H9 (cell line): ENCODE measurements at regions not wholly inside any gene's neighbourhood (a gene's known extent, or its start where the extent isn't known, plus 50 kb on each side); places are given as distances from the start of the nearest gene placed in this dataset.

Experiments used
- DNase-seq: peaks from one replicate; pipeline ENCODE4 v3.0.0-alpha.2; 2017
- H2AFZ ChIP-seq: one replicate; pipeline ENCODE4 v1.6.1; 2013; ENCODE audit warnings: mild to moderate bottlenecking, low read length, control low read depth, moderate library complexity
- H2AK5ac ChIP-seq: 2 replicates; pipeline ENCODE4 v1.6.1; 2013; ENCODE audit warnings: low read length, control low read depth, mixed read lengths; ENCODE audit not compliant: insufficient read length
- H2BK120ac ChIP-seq: one replicate; pipeline ENCODE4 v1.6.1; 2013; ENCODE audit warnings: low read depth, mild to moderate bottlenecking, low read length, control low read depth, inconsistent platforms; ENCODE audit not compliant: poor library complexity, severe bottlenecking
- H2BK12ac ChIP-seq: 2 replicates; pipeline ENCODE4 v1.6.1; 2013; ENCODE audit warnings: low read length, control low read depth, mixed read lengths, low read depth; ENCODE audit not compliant: insufficient read length
- H2BK15ac ChIP-seq: 2 replicates; pipeline ENCODE4 v1.6.1; 2013; ENCODE audit warnings: low read depth, low read length, control low read depth
- H2BK20ac ChIP-seq: one replicate; pipeline ENCODE4 v1.6.1; 2013; ENCODE audit warnings: low read depth, mild to moderate bottlenecking, low read length, control low read depth, inconsistent platforms; ENCODE audit not compliant: poor library complexity, severe bottlenecking
- H2BK5ac ChIP-seq: 2 replicates; pipeline ENCODE4 v1.6.1; 2013; ENCODE audit warnings: low read length, control low read depth, mixed read lengths; ENCODE audit not compliant: insufficient read length
- H3K14ac ChIP-seq: 2 replicates; pipeline ENCODE4 v1.6.1; 2013; ENCODE audit warnings: low read length, control low read depth; ENCODE audit not compliant: insufficient read depth
- H3K18ac ChIP-seq: 2 replicates; pipeline ENCODE4 v1.6.1; 2013; ENCODE audit warnings: low read depth, mild to moderate bottlenecking, mixed read lengths, low read length, control low read depth; ENCODE audit not compliant: insufficient read length
- H3K23ac ChIP-seq: 2 replicates; pipeline ENCODE4 v1.6.1; 2013; ENCODE audit warnings: low read length, control low read depth, mixed read lengths, low read depth; ENCODE audit not compliant: insufficient read length
- H3K23me2 ChIP-seq: 2 replicates; pipeline ENCODE4 v1.6.1; 2013; ENCODE audit warnings: low read depth, mild to moderate bottlenecking, mixed read lengths, low read length, control low read depth; ENCODE audit not compliant: insufficient read length, poor library complexity, severe bottlenecking
- H3K27ac ChIP-seq: 2 replicates; pipeline ENCODE4 v1.5.1; 2013; ENCODE audit warnings: low read length, control low read depth, mixed read lengths, low read depth; ENCODE audit not compliant: insufficient read length
- H3K27me3 ChIP-seq: 2 replicates; pipeline ENCODE4 v1.6.1; 2013; ENCODE audit warnings: low read length, control low read depth, inconsistent platforms; ENCODE audit not compliant: insufficient read depth
- H3K4ac ChIP-seq: 2 replicates; pipeline ENCODE4 v1.6.1; 2013; ENCODE audit warnings: low read depth, mild to moderate bottlenecking, control low read depth, inconsistent platforms, low read length, moderate library complexity
- H3K4me1 ChIP-seq: 2 replicates; pipeline ENCODE4 v1.6.1; 2013; ENCODE audit warnings: low read length, control low read depth, inconsistent platforms; ENCODE audit not compliant: insufficient read depth
- H3K4me2 ChIP-seq: 2 replicates; pipeline ENCODE4 v1.6.1; 2013; ENCODE audit warnings: low read length, control low read depth, mixed read lengths; ENCODE audit not compliant: insufficient read length, insufficient read depth
- H3K56ac ChIP-seq: 2 replicates; pipeline ENCODE4 v1.6.1; 2013; ENCODE audit warnings: low read depth, mild to moderate bottlenecking, mixed read lengths, low read length, control low read depth; ENCODE audit not compliant: insufficient read length
- H3K79me1 ChIP-seq: 2 replicates; pipeline ENCODE4 v1.6.1; 2013; ENCODE audit warnings: low read depth, mild to moderate bottlenecking, moderate library complexity, low read length, control low read depth, inconsistent platforms; ENCODE audit not compliant: insufficient read depth, poor library complexity, severe bottlenecking
- H3K79me2 ChIP-seq: 2 replicates; pipeline ENCODE4 v1.6.1; 2013; ENCODE audit warnings: low read length, control low read depth, inconsistent platforms; ENCODE audit not compliant: insufficient read depth
- H3K9ac ChIP-seq: 2 replicates; pipeline ENCODE4 v1.6.1; 2013; ENCODE audit warnings: low read length, control low read depth, mixed read lengths; ENCODE audit not compliant: insufficient read length; ENCODE audit errors: extremely low read depth
- H3K9me3 ChIP-seq: one replicate; pipeline ENCODE4 v1.6.1; 2013; ENCODE audit warnings: low read depth, low read length, inconsistent platforms; ENCODE audit not compliant: control insufficient read depth
- H3T11ph ChIP-seq: one replicate; pipeline ENCODE4 v1.6.1; 2013; ENCODE audit warnings: mild to moderate bottlenecking, low read length, control low read depth, inconsistent platforms
- H4K20me1 ChIP-seq: one replicate; pipeline ENCODE4 v1.6.1; 2013; ENCODE audit not compliant: control insufficient read depth, insufficient read length, insufficient read depth
- H4K5ac ChIP-seq: 2 replicates; pipeline ENCODE4 v1.6.1; 2013; ENCODE audit warnings: low read depth, mild to moderate bottlenecking, mixed read lengths, low read length, control low read depth; ENCODE audit not compliant: insufficient read length
- H4K8ac ChIP-seq: replicated peaks from 2 replicates; pipeline ENCODE4 v1.6.1; 2013; ENCODE audit warnings: low read length, control low read depth, mixed read lengths, low read depth; ENCODE audit not compliant: insufficient read length
- H4K91ac ChIP-seq: 2 replicates; pipeline ENCODE4 v1.6.1; 2013; ENCODE audit warnings: low read depth, mild to moderate bottlenecking, moderate library complexity, mixed read lengths, low read length, control low read depth; ENCODE audit not compliant: insufficient read length
- H3K27ac Mint-ChIP-seq, 3 experiments: 2 replicates in 2 of 3; 3 replicates in 1 of 3; pipeline ENCODE4 v1.8.0; 2020 to 2021; ENCODE audit warnings: mixed read lengths in 3 of 3, mild to moderate bottlenecking in 1 of 3, moderate library complexity in 1 of 3
- H3K27me3 Mint-ChIP-seq: 2 replicates; pipeline ENCODE4 v1.8.0; 2021; ENCODE audit warnings: low read depth, mild to moderate bottlenecking, moderate library complexity, mixed read lengths
- H3K36me3 Mint-ChIP-seq, 3 experiments: 2 replicates in 2 of 3; 3 replicates in 1 of 3; pipeline ENCODE4 v1.8.0; 2020 to 2021; ENCODE audit warnings: low read depth in 3 of 3, mixed read lengths in 3 of 3; ENCODE audit not compliant: insufficient read depth in 1 of 3
- H3K4me1 Mint-ChIP-seq, 2 experiments: 2 replicates each; pipeline ENCODE4 v1.8.0; 2020; ENCODE audit warnings: mixed read lengths in 2 of 2
- H3K4me3 Mint-ChIP-seq, 2 experiments: 2 replicates in 1 of 2; 3 replicates in 1 of 2; pipeline ENCODE4 v1.8.0; 2020 to 2021; ENCODE audit warnings: mild to moderate bottlenecking in 2 of 2, mixed read lengths in 2 of 2, moderate library complexity in 1 of 2
- H3K9me3 Mint-ChIP-seq, 2 experiments: 2 replicates in 1 of 2; 3 replicates in 1 of 2; pipeline ENCODE4 v1.8.0; 2020; ENCODE audit warnings: mild to moderate bottlenecking in 2 of 2, mixed read lengths in 2 of 2, moderate library complexity in 1 of 2
- CTCF ChIP-seq: fragments of 200-600 bp; sonication (generic); conservative IDR thresholded peaks from 3 replicates; pipeline ENCODE4 v1.8.0; 2021; ENCODE audit warnings: antibody characterized with exemption, mild to moderate bottlenecking
- WGBS: extraction: QIAGEN DNeasy Blood & Tissue Kit; methylation state at CpG from one replicate; pipeline ENCODE4 v1.1.7; 2013; ENCODE audit warnings: missing lambda C conversion rate, low lambda C conversion rate, mixed read lengths; ENCODE audit not compliant: insufficient read length; ENCODE audit errors: extremely low coverage; 5-methylcytosine and 5-hydroxymethylcytosine counted together

DNA sequence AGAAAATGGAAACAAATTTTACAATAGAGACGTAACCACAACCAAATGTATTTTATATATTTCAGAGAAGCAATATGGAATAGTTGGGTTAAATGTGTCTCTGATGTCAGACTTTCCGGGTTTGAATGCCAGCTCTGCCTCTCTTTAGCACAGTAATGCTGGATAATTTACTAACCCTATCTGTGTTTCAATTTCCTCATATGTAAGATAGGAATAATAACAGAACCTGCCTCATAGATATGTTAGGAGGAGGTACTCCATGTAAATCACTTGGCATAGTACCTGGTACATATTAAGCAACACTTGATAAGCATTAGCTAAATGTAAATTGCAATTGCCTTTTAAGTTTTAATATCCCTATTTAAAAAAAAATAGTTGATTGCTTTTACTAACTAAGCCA, 231.3 kb upstream of the ZC3H15 start:
- Histone ChIP-seq H4K20me1 (no peaks in the 10 kb centered on the region), H4K5ac (no peak overlapping the region), H2BK5ac (no peak overlapping the region), H4K91ac (no peak overlapping the region), H3K18ac (no peak overlapping the region), H2BK120ac (no peak overlapping the region), H3K23ac (no peak overlapping the region), H3K79me1 (no peaks in the 10 kb centered on the region), H3K9ac (no peak overlapping the region), H2AFZ (no peak overlapping the region), H3K4me1 (no peaks in the 10 kb centered on the region), H2BK15ac (no peak overlapping the region), H3K27me3 (no peaks in the 10 kb centered on the region), H3K4ac (no peak overlapping the region), H3K27ac (no peak overlapping the region), H3K9me3 (no peaks in the 10 kb centered on the region), H3K14ac (no peak overlapping the region), H3K56ac (no peak overlapping the region), H3K23me2 (no peaks in the 10 kb centered on the region), H2BK20ac (no peak overlapping the region), H3K79me2 (no peaks in the 10 kb centered on the region), H4K8ac (no peak overlapping the region), H2BK12ac (no peak overlapping the region), H2AK5ac (no peak overlapping the region), H3T11ph (no peak overlapping the region), H3K4me2 (no peak overlapping the region)
- no peak overlapping the region for H3K4me3 Mint-ChIP-seq
- no peaks in the 10 kb centered on the region for H3K27me3 Mint-ChIP-seq
- peaks cover 3 to 11% of the 10 kb centered on the region in 2 experiments; a peak in 2 of 5 replicates for H3K9me3 Mint-ChIP-seq
- no peak for TF ChIP-seq CTCF
- no peak for DNase-seq
- WGBS: no CpG with 5 or more reads among the region's 2 CpGs
- H3K27ac Mint-ChIP-seq: peak overlapping the region in 2 of 3 experiments; percentile 93 to 98; a peak in 3 of 7 replicates
- H3K4me1 Mint-ChIP-seq: peaks cover 10 to 13% of the 10 kb centered on the region in 2 experiments
- H3K36me3 Mint-ChIP-seq: peaks cover 3 to 8% (median 5%) of the 10 kb centered on the region in 3 experiments; a peak in 4 of 7 replicates
